ENCODE measurements at regions not wholly inside any gene's neighbourhood (a gene's known extent, or its start where the extent isn't known, plus 50 kb on each side); places are given as distances from the start of the nearest gene placed in this dataset.
"Not testable (repeated sequence)": the region's sequence is repeated elsewhere in the genome, so short reads cannot be mapped to it uniquely, and the experiment has no call there.

DNA sequence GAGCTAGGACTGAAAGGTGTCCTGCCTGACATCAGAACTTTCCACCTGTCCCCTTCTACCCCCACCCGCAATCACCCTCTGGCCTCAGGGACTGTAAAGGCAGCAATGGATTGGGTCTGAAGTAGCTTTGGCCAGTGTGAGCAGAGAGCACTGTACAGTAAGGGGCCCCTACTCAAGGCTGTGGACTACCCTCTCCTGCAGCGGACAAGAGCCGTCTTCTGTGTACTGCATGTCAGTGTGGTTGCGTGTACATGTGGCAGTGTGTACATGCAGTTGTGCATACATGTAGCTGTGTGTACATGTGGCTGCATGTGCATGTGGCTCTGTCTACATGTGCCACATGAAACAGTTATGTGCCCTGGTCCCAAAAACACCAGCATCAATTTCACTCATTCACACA is 205.9 kb upstream of the LINGO1 start:
- no peak for DNase-seq (ENCODE audit: low spot score)

DNA sequence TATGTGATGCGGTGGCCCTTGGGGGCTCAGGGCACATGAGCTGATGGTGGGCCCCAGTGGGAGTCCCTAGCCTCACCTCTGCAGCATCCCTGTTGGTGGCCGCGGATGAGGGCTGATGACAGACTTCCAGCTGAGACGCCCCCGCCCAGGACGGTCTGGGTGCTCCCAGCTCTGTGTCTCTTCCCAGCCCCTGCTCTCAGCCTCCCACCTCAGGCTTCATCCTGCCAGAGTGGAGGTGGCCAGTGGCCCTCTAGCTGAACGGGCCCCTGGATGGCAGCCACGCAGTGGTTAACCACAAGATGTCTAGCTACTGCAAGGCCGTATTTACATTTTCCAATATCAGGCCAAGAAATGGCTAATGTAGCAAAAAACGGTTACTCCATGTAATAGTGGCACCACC is 205.3 kb upstream of the LINGO1 start:
- DNase-seq (ENCODE audit: low spot score), result no peak

DNA sequence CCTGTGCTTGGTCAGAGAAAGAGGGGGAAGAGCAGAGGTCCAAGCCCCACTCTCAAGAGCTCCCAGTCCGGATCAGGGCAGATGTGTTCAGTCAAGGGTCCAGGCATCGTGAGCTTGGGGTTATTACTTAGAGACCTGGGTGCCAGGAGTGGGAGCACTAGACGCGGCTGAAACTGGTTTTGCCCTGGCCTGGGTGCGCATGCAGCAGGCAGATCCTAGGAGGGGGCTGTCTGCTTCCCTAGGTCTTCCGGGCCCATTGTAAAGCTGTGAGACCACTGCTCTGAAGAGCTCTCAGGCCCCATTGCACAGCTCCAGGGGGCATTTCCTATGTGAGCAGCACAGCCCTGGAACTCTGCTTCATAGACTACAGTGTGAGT is 204.9 kb upstream of the LINGO1 start:
- no peak for DNase-seq (ENCODE audit: low spot score)

DNA sequence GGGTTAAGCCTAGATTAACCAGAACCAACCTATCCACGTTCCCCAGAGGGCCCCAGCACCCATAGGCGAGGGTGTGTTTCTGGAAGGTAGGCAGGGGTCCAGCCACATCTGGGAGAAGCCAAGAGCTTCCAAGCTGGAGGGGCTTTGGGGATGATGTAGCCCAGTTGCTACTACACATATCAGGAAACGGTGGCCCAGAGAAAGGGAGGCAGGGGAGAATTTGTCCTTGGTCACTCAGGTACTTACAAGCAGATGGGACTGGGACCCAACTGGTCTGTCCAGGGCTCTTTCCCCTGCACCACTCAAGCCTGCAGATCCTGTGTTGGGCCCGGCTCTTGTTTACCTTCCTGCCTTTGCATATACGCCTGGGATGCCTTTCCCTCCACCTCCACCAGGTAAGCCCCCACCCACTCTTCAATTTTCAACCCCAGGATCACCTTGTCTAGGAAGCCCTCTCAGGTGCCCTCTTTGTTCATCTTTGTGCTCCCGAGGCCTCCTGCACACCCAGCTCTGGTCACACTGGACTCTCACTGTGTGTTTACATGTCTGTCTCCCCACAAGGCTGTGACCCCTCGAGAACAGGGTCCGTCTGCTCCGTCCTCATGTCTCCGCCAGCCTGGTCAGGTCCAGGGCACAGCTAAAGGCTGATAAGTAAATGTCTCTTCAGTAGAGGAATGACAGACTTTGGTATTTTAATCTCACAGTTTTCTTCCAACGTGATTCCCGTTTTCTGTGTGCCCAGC is 204.4 kb upstream of the LINGO1 start:
- DNase-seq (ENCODE audit: low spot score), result no peak

DNA sequence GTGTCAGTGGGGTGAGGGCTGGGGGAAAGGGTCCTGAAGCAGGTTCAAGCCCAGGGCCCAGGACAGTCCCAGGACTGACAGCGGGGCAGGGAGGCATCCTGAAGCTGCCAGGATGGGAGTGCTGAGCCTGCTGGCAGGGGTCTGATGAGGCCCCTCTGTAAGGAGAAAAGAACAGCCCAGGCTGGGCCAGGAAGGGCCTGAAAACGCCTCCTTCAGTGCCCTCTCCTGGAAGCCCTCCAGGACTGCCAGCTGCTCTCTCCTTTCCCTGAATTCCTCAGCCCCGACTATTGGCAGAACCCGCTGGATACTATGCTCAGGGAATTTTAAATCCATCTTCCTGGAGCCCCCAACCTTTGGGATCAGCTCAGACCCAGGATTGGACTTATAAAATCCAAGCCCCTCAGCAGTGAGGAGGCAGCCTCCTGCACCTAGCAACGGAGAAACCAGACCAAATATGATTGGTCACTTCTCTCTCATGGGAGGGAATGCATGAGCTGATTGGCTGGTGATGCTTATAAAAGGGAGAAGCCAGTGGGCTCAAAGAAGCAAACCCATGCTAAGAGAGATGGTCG is 203.5 kb upstream of the LINGO1 start:
- DNase-seq (ENCODE audit: low spot score), result peak; percentile 8

DNA sequence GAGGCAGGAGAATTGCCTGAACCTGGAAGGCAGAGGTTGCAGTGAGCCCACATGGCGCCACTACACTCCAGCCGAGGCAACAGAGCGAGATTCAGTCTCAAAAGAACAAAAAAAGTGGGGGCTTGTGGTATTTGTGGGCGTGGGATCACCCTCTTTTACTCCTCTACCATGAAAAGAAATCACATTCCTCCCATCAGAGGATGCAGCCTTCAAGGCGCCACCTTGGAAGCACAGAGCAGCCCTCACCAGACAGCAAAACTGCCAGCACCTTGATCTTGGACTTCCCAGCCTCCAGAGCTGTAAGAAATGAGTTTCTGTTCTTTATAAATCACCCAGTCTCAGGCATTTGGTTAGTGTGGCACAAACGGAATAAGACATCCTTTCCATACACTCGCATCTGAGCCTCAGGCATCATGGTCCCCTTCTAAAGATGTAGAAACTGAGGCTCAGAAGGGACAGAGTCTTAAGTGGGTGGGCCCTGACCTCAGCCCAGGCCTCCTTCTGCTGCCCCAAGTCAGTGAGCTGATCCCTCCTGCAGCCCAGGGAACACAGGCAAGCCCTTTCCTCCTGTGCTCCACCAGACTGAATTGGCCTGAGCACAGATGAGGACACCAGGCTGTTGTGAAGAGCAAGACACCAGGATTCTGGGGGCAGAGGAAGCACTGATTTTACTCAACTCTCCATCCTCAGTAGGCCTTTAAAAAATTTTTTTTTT is 201.7 kb upstream of the LINGO1 start:
- no peak for DNase-seq (ENCODE audit: low spot score)

DNA sequence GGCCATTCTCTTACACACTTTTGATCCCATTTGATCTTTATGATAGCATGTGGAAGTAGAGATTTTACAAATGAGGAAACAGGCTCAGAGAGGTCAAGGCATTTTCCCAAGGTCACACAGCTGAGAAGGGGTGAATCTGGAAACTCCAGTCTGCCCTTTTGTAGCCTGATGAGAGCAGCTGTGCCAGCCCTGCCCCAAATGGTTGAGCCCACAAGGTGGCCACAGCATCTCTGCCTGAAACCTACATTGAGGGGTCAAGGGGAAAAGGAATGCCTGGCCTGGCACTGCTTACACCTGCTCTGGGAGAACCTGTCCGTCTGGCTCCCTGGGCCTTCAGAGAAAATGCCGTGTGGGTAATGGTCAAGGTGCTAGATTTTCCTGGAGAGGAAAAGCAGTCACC is 200.2 kb upstream of the LINGO1 start:
- no peak for DNase-seq (ENCODE audit: low spot score)

DNA sequence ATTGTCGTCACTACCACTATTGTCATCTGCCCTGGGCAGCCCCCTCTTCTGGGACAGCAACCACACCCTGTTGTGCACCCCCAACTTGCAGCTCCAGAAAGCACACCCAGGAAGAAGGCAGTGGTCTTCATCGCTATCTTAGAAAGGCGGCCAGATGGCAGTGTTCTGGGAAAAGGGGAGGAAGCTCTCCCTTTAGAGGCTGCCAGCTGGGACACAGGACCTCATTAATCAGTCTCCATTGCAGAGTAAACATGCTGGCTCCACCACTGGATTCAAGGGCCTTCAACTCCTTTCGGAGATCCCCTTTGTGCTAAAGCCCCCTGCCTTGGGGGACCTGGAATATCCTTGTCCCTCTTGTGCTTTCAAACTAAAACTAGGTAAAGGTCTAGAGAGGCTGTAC is 199.3 kb upstream of the LINGO1 start:
- no peak for DNase-seq (ENCODE audit: low spot score)

DNA sequence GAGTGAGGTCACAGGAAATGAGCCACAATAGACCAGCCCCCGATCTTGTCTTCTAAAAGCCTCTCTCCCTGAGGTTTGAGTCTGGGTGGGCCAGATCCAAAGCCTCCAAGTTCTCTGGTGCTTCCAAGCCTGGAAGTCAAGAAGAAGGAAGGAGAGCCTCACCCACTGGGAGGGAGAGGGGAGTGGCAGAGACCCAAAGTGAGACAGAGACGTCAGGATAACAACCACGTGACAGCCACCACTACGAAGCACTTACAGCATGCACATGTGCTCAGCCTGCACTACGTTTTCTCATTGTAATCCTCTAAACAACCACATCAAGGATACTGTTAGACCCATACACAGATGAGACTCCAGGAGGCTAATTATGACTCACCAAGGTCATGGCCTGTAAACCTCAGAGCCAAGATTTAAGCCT is 197.3 kb upstream of the LINGO1 start:
- DNase-seq (ENCODE audit: low spot score), result no peak

DNA sequence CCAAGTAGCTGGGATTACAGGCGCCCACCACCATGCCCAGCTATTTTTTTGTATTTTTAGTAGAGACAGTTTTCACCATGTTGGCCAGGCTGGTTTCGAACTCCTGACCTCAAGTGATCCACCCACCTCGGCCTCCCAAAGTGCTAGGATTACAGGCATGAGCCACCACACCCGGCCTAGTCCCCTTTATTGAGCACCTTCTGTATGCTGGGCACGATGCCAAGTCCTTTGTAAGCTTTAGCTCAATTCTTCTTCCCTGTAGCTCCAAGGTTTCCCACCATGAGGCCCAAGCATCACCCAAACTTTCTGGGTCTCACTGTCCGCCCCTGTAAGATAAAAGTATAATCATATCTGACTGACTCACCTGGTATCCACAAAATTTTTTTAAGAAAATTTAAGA is 196.6 kb upstream of the LINGO1 start:
- not testable (repeated sequence) for DNase-seq (ENCODE audit: low spot score)

DNA sequence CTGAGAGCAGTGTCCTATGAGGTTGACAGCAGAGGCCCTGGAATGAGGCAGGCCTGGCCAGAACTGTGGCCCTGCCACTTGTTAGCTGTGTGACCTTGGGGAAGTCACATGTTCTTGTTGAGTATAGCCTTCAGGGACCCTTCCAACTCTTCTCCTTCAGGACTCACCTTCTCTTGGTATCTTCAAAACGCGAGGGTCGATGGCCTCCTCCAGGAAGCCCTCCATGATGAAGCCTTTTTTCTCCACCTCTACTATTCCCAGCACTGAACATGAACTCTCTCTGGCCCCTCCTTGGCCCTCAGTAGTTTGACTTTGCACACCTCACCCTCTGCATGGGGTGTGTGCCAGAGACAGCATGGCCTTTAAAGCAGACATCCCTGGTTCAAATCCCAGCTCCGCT is 195.1 kb upstream of the LINGO1 start:
- no peak for DNase-seq (ENCODE audit: low spot score)

DNA sequence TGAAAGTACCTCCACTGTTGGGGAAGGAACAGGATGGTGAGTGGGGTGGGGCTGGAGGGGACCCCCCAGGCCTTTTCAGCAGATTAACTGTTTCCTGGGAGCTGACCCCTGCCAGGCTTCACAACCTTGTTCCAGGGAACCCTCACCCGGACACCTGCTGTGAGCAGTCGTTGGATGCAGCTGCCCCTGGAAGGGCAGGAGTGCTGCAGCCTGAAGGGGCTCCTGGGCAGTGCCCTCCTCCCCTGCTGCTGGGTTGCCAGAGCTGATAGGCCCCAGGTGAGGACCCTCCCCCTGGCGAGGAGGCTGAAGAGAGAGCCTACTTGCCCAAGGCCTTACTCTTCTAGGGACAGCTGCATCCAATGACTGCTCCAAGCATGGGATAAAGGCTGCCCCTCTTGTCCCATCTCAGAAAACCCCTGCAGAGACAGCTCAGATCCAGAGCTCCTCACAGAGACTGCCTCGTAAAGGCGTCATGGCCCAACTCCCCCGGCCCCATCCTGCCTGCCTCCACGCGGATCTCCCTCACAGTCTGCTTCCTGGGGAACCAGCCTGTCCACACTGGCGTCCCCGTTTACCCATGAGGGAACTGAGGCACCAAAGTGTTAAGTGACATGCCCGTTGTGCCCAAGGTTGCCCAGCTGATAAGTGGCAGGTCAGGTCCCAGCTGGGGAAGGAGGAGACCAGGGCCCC is 193.4 kb upstream of the LINGO1 start:
- DNase-seq (ENCODE audit: low spot score), result no peak

DNA sequence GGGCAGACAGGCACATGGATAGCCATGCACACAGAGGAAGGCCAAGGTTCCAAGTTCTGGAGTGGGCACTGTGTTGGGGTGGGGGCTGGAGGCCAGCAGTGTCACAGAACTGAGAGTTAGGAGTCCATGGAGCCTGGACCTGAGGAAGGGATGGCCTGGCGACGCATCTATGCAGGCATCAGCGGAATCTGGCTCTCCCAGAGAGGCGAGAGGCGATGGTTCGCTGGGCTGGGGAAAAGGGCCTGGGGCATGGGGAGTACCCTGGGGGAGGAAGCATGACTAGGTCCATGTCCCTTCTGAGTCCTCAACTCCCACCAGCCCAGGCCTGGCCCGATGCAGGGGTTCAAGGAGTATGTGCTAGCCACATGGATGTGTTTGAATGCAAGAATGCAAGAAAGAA is 192.8 kb upstream of the LINGO1 start:
- DNase-seq (ENCODE audit: low spot score), result no peak

DNA sequence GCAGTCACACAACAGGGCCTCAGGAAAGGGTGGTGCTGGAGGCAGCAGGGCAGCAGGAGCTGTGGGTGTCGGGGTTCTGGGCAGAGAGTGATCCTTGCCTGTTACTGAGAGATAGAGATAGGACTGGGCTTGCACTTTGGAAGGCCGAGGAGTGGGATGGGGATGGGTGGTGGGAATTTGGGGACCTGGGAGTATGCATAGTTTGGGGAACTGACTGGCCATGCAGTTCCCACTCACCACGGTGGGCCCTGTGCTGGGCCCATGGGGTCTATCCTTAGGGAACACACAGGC is 192.5 kb upstream of the LINGO1 start:
- DNase-seq (ENCODE audit: low spot score), result no peak

DNA sequence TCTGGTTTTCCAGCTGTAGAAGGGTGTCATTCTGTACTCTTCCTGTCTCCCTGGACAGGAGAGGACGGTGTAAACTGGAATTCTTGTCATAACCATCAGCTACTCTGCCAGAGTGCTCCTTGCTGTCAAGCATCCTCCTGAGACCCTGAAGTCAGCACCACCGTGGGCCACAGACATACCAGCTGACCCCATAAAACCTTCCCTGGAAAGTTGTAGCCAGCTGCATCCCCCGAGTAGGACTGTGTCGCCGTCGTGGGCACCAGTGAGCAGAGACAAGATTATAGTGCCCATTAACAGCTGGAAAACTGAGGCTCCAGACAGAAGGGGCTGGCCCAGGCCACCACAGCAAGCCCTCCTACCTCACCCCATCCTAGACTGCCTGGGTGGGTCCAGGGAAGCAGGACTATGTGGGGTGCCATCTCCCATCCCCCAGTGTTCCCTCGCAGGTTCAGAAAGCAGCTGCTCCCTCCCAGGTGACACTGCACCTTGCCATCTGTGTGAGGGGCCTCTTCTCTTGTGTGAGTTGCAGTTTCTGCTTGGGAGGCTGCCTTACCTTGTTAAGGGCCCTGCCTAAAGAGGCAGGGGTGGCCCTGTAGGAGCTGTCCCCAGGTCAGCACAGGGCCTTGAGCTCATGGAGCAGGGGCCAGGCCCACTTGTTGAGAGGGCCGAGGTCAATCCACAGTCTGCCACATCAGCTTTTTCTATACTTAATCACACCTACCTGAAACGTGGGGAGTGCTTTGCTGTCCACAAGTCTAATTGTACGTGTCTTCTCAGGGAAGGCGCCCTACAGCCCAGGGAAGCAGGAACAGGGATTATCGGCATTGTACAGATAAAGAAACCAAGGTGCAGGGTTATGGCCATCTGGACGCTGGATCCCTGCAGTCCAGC is 191.9 kb upstream of the LINGO1 start:
- no peak for DNase-seq (ENCODE audit: low spot score)

DNA sequence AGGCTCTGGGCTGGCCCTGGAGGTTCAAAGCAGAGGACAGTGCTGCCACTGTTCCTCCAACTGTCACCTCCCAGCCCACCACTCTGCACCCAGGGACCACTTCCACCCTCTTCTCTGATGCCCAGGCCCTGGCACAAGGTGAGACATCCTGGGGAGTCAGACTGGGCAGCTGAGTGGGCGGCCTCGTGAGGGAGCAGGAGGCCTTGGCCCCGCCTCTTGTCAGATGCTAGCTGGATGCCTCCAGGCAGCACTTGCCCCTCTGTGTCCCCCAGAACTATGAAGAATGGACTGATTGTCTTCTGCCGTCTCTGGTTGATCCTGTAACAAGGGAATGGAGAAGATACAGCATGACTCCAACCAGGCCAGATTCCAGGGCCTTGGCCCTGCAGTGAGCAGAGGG is 191.0 kb upstream of the LINGO1 start:
- DNase-seq (ENCODE audit: low spot score), result no peak

DNA sequence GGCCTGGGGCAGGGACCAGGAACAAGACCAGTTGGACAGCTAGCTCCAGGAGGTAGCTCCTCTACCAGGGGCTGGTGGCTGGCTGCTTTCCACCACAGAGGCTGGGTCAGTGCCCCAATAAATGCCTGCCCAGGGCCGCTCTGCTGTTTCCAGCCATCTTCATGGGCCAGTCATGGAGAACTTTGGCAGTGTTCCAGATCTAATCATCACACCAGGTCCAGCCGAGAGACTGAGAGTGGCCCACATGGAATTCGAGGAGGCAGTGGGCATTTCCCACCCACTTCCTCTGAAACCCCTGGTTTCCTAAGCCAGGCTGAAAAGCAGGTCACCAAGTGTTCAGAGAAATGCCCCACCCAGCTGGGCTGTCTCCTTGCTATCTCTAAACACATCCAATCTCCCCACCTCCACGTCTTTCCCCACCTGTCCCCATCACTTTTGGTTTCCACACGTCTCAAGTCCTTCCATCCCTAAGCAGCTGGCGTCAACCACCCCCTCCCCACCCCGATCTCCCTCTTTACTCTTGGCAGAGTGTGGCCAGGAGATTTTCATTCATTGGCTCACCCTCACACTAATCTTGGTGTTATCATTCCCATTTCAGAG is 190.0 kb upstream of the LINGO1 start:
- DNase-seq (ENCODE audit: low spot score), result no peak

DNA sequence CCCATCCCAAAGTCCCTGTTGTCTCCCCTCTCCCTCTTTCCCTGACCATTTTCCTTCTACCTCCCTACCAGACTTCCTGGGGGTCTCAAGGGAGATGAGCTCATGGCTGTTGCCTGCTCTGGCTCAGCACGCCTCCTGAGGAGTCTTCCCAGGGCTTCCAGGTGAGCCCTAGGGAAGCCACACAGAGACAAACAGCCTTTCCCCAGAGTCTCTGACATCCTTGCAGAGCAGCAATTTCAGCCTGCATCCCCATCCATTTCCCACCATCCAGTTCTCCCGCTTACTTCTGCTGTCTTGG is 189.2 kb upstream of the LINGO1 start:
- DNase-seq (ENCODE audit: low spot score), result no peak

DNA sequence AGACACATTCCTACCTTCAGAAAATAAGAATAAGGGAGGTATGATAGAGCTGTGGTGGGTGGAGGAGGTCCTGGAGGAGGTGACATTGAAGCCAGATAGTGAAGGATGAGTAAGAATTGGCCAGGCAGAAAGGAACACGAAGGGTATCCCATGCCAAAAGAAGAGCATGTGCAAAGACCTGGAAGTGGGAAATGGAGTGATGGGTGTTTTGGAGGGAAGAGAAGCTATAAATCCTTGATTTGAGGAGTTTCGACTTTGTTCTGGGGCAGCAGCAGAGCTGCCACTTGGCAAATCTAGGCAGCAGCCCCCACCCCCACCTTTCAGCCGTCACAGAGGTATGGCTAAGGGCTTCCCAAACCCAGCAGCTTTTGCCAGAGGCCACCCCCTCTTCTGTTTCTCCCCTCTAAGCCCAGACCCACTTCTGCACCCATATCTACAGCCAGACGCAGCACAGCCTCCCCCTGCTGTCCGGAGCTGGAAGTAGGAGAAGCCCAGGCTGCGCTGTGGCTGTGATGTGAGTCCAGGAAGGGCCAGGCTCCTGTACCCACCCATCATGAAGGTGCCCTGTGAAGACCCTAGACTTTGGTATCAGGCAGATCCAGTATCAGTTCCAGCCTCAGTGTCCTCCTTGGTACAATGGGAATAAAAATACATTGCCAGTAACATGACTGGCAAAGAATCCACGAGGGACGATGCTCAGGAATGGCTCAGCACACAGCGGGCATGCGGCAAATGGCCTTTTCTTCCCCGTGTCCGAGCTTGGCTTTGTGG is 188.7 kb upstream of the LINGO1 start:
- peak; percentile 54 for DNase-seq (ENCODE audit: low spot score)

DNA sequence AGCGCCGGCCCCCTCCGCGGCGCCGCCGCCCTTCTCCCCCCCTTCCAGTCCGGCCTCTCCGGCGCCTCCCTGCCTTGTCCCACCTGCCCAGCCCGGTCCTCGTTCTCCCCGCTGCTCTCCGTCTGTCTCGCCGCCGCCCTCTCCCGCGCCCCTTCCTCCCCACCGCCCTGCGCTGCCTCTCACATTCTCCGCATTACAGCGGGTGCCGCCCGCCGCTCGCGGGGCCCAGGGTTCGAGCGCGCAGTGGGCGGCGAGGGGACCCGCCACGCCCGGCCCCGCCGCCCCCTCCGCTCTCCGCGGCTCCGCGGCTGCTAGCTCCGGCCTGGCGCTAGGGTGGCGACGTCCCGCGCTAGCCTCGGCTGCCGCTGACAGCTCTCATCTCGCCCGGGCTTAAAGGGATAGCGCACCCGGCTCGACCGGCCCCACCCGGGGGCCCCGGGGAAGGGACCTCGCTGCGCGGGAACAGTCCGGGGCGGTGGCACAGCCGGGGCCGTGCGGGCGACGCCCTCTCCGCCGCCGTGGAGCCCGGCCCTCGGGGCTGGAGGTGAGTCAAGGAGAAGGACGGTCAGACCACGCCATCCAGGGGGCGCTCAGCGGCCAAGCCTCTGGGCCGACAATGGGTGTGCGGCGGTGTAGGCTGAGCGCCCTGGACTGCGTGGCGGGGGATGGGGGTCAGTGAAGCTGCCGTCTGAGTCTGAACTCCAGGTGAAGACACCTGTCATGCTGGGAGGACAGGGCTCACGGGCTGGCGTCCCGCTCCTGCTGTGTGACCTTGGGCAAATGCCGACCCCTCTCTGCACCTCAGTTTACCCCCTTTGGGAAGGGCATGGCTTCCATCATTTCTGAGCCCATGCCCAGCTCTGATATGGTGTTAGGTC is 187.4 kb upstream of the LINGO1 start:
- DNase-seq (ENCODE audit: low spot score), result no peak
